Osteoblast (primary cell): ENCODE measurements at regions not wholly inside any gene's neighbourhood (a gene's known extent, or its start where the extent isn't known, plus 50 kb on each side); places are given as distances from the start of the nearest gene placed in this dataset.
A peak's percentile ranks its signal among the peaks of the same experiment; 100 is the strongest.

ENCODE experiments used
- DNase-seq: peaks from one replicate; pipeline ENCODE4 v3.0.0; 2011; ENCODE audit warnings: low spot score, mixed read lengths; ENCODE audit not compliant: insufficient read length; ENCODE audit errors: missing footprints
- H2AFZ ChIP-seq: 2 replicates; pipeline ENCODE4 v1.6.0; 2011; ENCODE audit warnings: mild to moderate bottlenecking, low read length
- H3K27ac ChIP-seq: 2 replicates; pipeline ENCODE4 v1.5.1; 2011; ENCODE audit warnings: mild to moderate bottlenecking, low read depth, low read length, moderate library complexity
- H3K27me3 ChIP-seq: 2 replicates; pipeline ENCODE4 v1.6.0; 2012; ENCODE audit warnings: mild to moderate bottlenecking, control low read depth, inconsistent platforms, low read length, moderate library complexity; ENCODE audit not compliant: insufficient read depth
- H3K36me3 ChIP-seq: 2 replicates; pipeline ENCODE4 v1.5.1; 2011; ENCODE audit warnings: mild to moderate bottlenecking, low read length, control low read depth, moderate library complexity; ENCODE audit not compliant: insufficient read depth
- H3K4me1 ChIP-seq: 2 replicates; pipeline ENCODE4 v1.5.1; 2011; ENCODE audit warnings: mild to moderate bottlenecking, low read length, control low read depth, moderate library complexity; ENCODE audit not compliant: insufficient read depth
- H3K4me2 ChIP-seq: 2 replicates; pipeline ENCODE4 v1.6.0; 2011; ENCODE audit warnings: mild to moderate bottlenecking, low read length; ENCODE audit not compliant: insufficient read depth
- H3K4me3 ChIP-seq: fragments of 200-600 bp; sonication (generic); 3 replicates; pipeline ENCODE4 v1.5.1; 2012; ENCODE audit warnings: mild to moderate bottlenecking, low read length, inconsistent platforms; ENCODE audit not compliant: insufficient read depth
- H3K79me2 ChIP-seq: 2 replicates; pipeline ENCODE4 v1.6.0; 2012; ENCODE audit warnings: mild to moderate bottlenecking, low read length, control low read depth, inconsistent platforms; ENCODE audit not compliant: insufficient read depth
- H3K9me3 ChIP-seq: 2 replicates; pipeline ENCODE4 v1.5.1; 2011; ENCODE audit warnings: low read depth, low read length, control low read depth
- H4K20me1 ChIP-seq: 2 replicates; pipeline ENCODE4 v1.6.0; 2012; ENCODE audit warnings: mild to moderate bottlenecking, low read length, control low read depth; ENCODE audit not compliant: insufficient read depth
- CTCF ChIP-seq: IDR thresholded peaks from 2 replicates; pipeline ENCODE4 v1.5.1; 2011; ENCODE audit warnings: mild to moderate bottlenecking, low read depth, low read length, moderate library complexity; ENCODE audit errors: extremely low read depth

- H3K79me2 ChIP-seq = no peaks in the 10 kb centered on the region
- DNase-seq = no peak
- H3K4me1 ChIP-seq = no peaks in the 10 kb centered on the region
- peaks cover 6% of the 10 kb centered on the region for H3K27me3 ChIP-seq
- H3K9me3 ChIP-seq = no peaks in the 10 kb centered on the region
- TF ChIP-seq CTCF = no peak
- H2AFZ ChIP-seq = no peak overlapping the region
- no peak overlapping the region for H3K4me3 ChIP-seq
- H3K27ac ChIP-seq = no peak overlapping the region
- no peak overlapping the region for H3K4me2 ChIP-seq
- no peaks in the 10 kb centered on the region for H3K36me3 ChIP-seq
- H4K20me1 ChIP-seq = no peaks in the 10 kb centered on the region
These were observed 64.4 kb upstream of the FGF3 start for GRCh38 chr11:69883292-69884255.

- Histone ChIP-seq H3K36me3 (no peaks in the 10 kb centered on the region), H3K9me3 (no peaks in the 10 kb centered on the region), H3K4me3 (no peak overlapping the region), H4K20me1 (no peaks in the 10 kb centered on the region), H2AFZ (no peak overlapping the region), H3K4me2 (no peak overlapping the region), H3K4me1 (no peaks in the 10 kb centered on the region), H3K79me2 (no peaks in the 10 kb centered on the region), H3K27ac (no peak overlapping the region), H3K27me3 (peaks cover 6% of the 10 kb centered on the region)
- no peak for TF ChIP-seq CTCF
- DNase-seq = no peak
These were observed 65.1 kb upstream of the FGF3 start for GRCh38 chr11:69884286-69884685.

- Histone ChIP-seq H2AFZ (no peak overlapping the region), H4K20me1 (no peaks in the 10 kb centered on the region), H3K36me3 (no peaks in the 10 kb centered on the region), H3K27ac (no peak overlapping the region), H3K4me3 (no peak overlapping the region), H3K9me3 (no peaks in the 10 kb centered on the region), H3K4me1 (no peaks in the 10 kb centered on the region), H3K79me2 (no peaks in the 10 kb centered on the region), H3K27me3 (peaks cover 10% of the 10 kb centered on the region), H3K4me2 (no peak overlapping the region)
- TF ChIP-seq CTCF = no peak
- DNase-seq = no peak
These were observed 65.5 kb upstream of the FGF3 start for GRCh38 chr11:69884751-69885150.

GRCh38 chr11:69887330-69887729, 68.1 kb upstream of the FGF3 start:
- Histone ChIP-seq H4K20me1 (no peaks in the 10 kb centered on the region), H3K9me3 (no peaks in the 10 kb centered on the region), H3K4me1 (no peaks in the 10 kb centered on the region), H3K27ac (no peak overlapping the region), H3K79me2 (no peaks in the 10 kb centered on the region), H3K4me3 (no peak overlapping the region), H2AFZ (no peak overlapping the region), H3K36me3 (no peaks in the 10 kb centered on the region), H3K27me3 (peaks cover 30% of the 10 kb centered on the region), H3K4me2 (no peak overlapping the region)
- no peak for TF ChIP-seq CTCF
- peak; percentile 25 for DNase-seq
